H1 (cell line): ENCODE measurements at regions not wholly inside any gene's neighbourhood (a gene's known extent, or its start where the extent isn't known, plus 50 kb on each side); places are given as distances from the start of the nearest gene placed in this dataset.

Experiments
- CTCF ChIA-PET: fragments of 300-600 bp; sonication (Branson Sonifier 250); formaldehyde crosslinking; loops from one replicate; lab custom pipeline; 2021; ENCODE audit not compliant: partially characterized antibody; lab: Charles Lee
- POLR2A ChIA-PET: fragments of 300-600 bp; sonication (Branson Sonifier 250); formaldehyde crosslinking; loops from one replicate; lab custom pipeline; 2021; ENCODE audit warnings: inconsistent platforms; ENCODE audit not compliant: partially characterized antibody; lab: Charles Lee
- DNase-seq, 2 experiments: peaks; one replicate each; pipeline versions ENCODE4 v3.0.0 to v3.0.0-alpha.2; 2010 to 2022; ENCODE audit warnings: low spot score in 2 of 2, low read depth in 1 of 2, mixed read lengths in 1 of 2
- FAIRE-seq: peaks from 2 replicates; lab custom pipeline; 2011; peaks lifted over from hg19 to GRCh38; lab: Jason Lieb, UNC
- H2AFZ ChIP-seq: 2 replicates; pipeline ENCODE4 v1.8.1; 2012; ENCODE audit warnings: low read length, inconsistent platforms
- H2AK5ac ChIP-seq: 2 replicates; pipeline ENCODE4 v1.6.1; 2013; ENCODE audit warnings: low read depth, low read length
- H2BK120ac ChIP-seq: replicated peaks from 2 replicates; pipeline ENCODE3; 2013; ENCODE audit warnings: low read depth, low read length, inconsistent platforms
- H2BK12ac ChIP-seq: 2 replicates; pipeline ENCODE4 v1.6.1; 2013; ENCODE audit warnings: low read depth, low read length
- H2BK15ac ChIP-seq: 2 replicates; pipeline ENCODE4 v1.6.1; 2013; ENCODE audit warnings: low read length
- H2BK20ac ChIP-seq: 2 replicates; pipeline ENCODE4 v1.6.1; 2013; ENCODE audit warnings: low read length
- H2BK5ac ChIP-seq: 2 replicates; pipeline ENCODE4 v1.6.1; 2013; ENCODE audit warnings: low read depth, low read length
- H3K14ac ChIP-seq: 2 replicates; pipeline ENCODE4 v1.6.1; 2013; ENCODE audit warnings: inconsistent platforms; ENCODE audit not compliant: insufficient read length
- H3K18ac ChIP-seq: 2 replicates; pipeline ENCODE4 v1.6.1; 2013; ENCODE audit warnings: low read length; ENCODE audit errors: extremely low read depth
- H3K23ac ChIP-seq: 2 replicates; pipeline ENCODE4 v1.6.1; 2013; ENCODE audit warnings: inconsistent platforms; ENCODE audit not compliant: insufficient read length
- H3K23me2 ChIP-seq: 2 replicates; pipeline ENCODE4 v1.6.1; 2013; ENCODE audit warnings: low read depth, low read length
- H3K27ac ChIP-seq: 2 replicates; pipeline ENCODE4 v1.6.1; 2011; ENCODE audit warnings: low read depth, low read length, inconsistent platforms
- H3K27me3 ChIP-seq, 4 experiments: replicated peaks in 1 of 4; 1 replicate in 1 of 4; 2 replicates in 3 of 4; pipeline versions ENCODE4 v1.6.1 to v1.8.1; 2011 to 2013; ENCODE audit warnings: low read length in 3 of 4, mild to moderate bottlenecking in 3 of 4, inconsistent platforms in 2 of 4, mixed read lengths in 2 of 4, moderate library complexity in 1 of 4; ENCODE audit not compliant: control insufficient read depth in 3 of 4, insufficient read depth in 3 of 4; ENCODE audit errors: extremely low read depth in 1 of 4
- H3K36me3 ChIP-seq, 4 experiments: 2 replicates each; pipeline versions ENCODE4 v1.6.1 to v1.8.1; 2011 to 2013; ENCODE audit warnings: mild to moderate bottlenecking in 4 of 4, low read length in 3 of 4, moderate library complexity in 2 of 4, control low read depth in 1 of 4, inconsistent platforms in 1 of 4; ENCODE audit not compliant: insufficient read depth in 4 of 4, control insufficient read depth in 2 of 4
- H3K4ac ChIP-seq: replicated peaks from 2 replicates; pipeline ENCODE3; 2013; ENCODE audit warnings: low read length, low read depth, mixed read lengths, inconsistent platforms; ENCODE audit not compliant: insufficient read length
- H3K4me1 ChIP-seq, 4 experiments: replicated peaks in 1 of 4; 1 replicate in 1 of 4; 2 replicates in 3 of 4; pipeline versions ENCODE4 v1.6.1 to v1.8.1; 2011 to 2013; ENCODE audit warnings: low read length in 3 of 4, inconsistent platforms in 2 of 4, mixed read lengths in 1 of 4; ENCODE audit not compliant: insufficient read depth in 4 of 4, control insufficient read depth in 3 of 4
- H3K4me2 ChIP-seq, 2 experiments: 2 replicates each; pipeline versions ENCODE4 v1.6.1 to v1.8.1; 2011 to 2013; ENCODE audit warnings: low read depth in 2 of 2, low read length in 2 of 2, control low read depth in 1 of 2, inconsistent platforms in 1 of 2, mild to moderate bottlenecking in 1 of 2; ENCODE audit not compliant: insufficient read depth in 1 of 2
- H3K4me3 ChIP-seq, 4 experiments: fragments of 200-600, 300-600 bp in 1 of 4; sonication (generic), shearing (Covaris generic), sonication (Bioruptor Twin) in 1 of 4; 2 replicates each; pipeline versions ENCODE4 v1.5.1 to v1.8.1; 2011 to 2016; ENCODE audit warnings: low read length in 4 of 4, low read depth in 3 of 4, control low read depth in 2 of 4, inconsistent platforms in 2 of 4, mild to moderate bottlenecking in 2 of 4, mixed read lengths in 1 of 4, moderate library complexity in 1 of 4; ENCODE audit not compliant: insufficient read depth in 2 of 4; ENCODE audit errors: extremely low read depth in 1 of 4
- H3K56ac ChIP-seq: replicated peaks from 2 replicates; pipeline ENCODE3; 2013; ENCODE audit warnings: low read depth, mild to moderate bottlenecking, mixed read lengths, low read length, inconsistent platforms; ENCODE audit not compliant: insufficient read length
- H3K79me1 ChIP-seq: 2 replicates; pipeline ENCODE4 v1.6.1; 2013; ENCODE audit warnings: low read depth, low read length, control low read depth
- H3K79me2 ChIP-seq, 2 experiments: 2 replicates each; pipeline versions ENCODE4 v1.6.1 to v1.8.1; 2012 to 2013; ENCODE audit warnings: low read length in 2 of 2, mild to moderate bottlenecking in 2 of 2, inconsistent platforms in 1 of 2; ENCODE audit not compliant: insufficient read depth in 2 of 2, control insufficient read depth in 1 of 2
- H3K9ac ChIP-seq, 4 experiments: replicated peaks in 1 of 4; 1 replicate in 1 of 4; 2 replicates in 3 of 4; pipeline versions ENCODE4 v1.6.1 to v1.8.1; 2011 to 2013; ENCODE audit warnings: low read depth in 3 of 4, low read length in 3 of 4, control low read depth in 2 of 4, mild to moderate bottlenecking in 2 of 4, moderate library complexity in 2 of 4, inconsistent platforms in 1 of 4; ENCODE audit errors: extremely low read depth in 1 of 4
- H3K9me3 ChIP-seq, 2 experiments: 2 replicates each; pipeline versions ENCODE4 v1.6.1 to v1.8.1; 2012 to 2013; ENCODE audit warnings: mild to moderate bottlenecking in 2 of 2, moderate library complexity in 2 of 2, control low read depth in 1 of 2, inconsistent platforms in 1 of 2, low read depth in 1 of 2, low read length in 1 of 2, mixed read lengths in 1 of 2; ENCODE audit not compliant: insufficient read depth in 2 of 2
- H4K20me1 ChIP-seq, 2 experiments: replicated peaks in 1 of 2; 2 replicates each; pipeline versions ENCODE3 to v1.8.1; 2011 to 2013; ENCODE audit warnings: inconsistent platforms in 2 of 2, low read length in 2 of 2, mild to moderate bottlenecking in 1 of 2; ENCODE audit not compliant: insufficient read depth in 2 of 2, control insufficient read depth in 1 of 2
- H4K5ac ChIP-seq: 2 replicates; pipeline ENCODE4 v1.6.1; 2013; ENCODE audit warnings: low read length, low read depth, mixed read lengths, inconsistent platforms; ENCODE audit not compliant: insufficient read length
- H4K8ac ChIP-seq: 2 replicates; pipeline ENCODE4 v1.8.0; 2013; ENCODE audit warnings: mild to moderate bottlenecking, moderate library complexity, low read length, inconsistent platforms; ENCODE audit not compliant: insufficient read depth; ENCODE audit errors: extremely low read depth
- H4K91ac ChIP-seq: replicated peaks from 2 replicates; pipeline ENCODE3; 2013; ENCODE audit warnings: low read length, mixed read lengths, inconsistent platforms; ENCODE audit not compliant: insufficient read length
- JUN ChIP-seq: IDR thresholded peaks from 2 replicates; pipeline ENCODE4 v1.6.1; 2011; ENCODE audit warnings: low read depth, mild to moderate bottlenecking, improper control_type of control experiment, low read length
- WGBS, 2 experiments: shearing (Covaris generic) in 1 of 2; methylation state at CpG; one replicate each; pipeline versions ENCODE4 v1.1.6 to v1.1.7; 2013 to 2015; ENCODE audit warnings: low lambda C conversion rate in 2 of 2, mixed read lengths in 2 of 2, inconsistent platforms in 1 of 2, low coverage in 1 of 2, missing lambda C conversion rate in 1 of 2; ENCODE audit not compliant: insufficient replicate concordance in 2 of 2, insufficient coverage in 1 of 2, insufficient read length in 1 of 2; ENCODE audit errors: extremely low coverage in 1 of 2, missing lambda C conversion rate in 1 of 2; 5-methylcytosine and 5-hydroxymethylcytosine counted together

DNA sequence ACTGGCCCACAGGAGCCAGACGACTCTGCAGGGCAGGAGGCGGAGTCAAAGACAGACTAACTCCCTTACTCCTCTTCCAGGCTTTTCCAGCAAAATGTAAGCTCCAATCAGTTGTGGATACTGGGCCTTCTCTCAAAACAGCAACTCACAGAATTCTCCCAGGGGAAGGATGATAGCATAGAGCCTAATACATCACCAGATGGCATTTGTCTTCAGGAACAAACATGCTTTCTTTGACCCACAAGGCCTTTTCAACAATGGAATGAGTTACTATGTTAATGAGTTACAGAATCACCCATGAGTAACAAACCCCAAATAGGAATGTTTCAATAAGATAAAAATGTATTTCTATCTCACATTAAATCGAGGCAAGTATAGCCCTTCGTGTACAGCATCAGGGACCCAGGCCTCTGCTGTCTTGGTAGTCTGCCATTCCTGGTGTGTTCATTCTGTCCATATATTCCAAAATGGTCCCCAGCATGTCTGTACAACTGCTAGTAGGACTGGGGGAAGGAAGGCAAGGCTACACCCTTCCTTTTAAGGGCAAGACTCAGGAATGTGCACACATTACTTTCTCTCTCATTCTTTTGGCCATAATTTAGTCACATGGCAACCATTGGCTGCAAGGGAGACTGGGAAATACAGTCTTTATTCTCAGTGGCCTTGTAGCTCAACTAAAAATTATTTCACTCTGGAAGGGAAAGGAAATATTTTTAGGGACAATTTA, 76.4 kb downstream of the BOD1L2 start:
- Histone ChIP-seq H3K23me2 (no peaks in the 10 kb centered on the region), H2BK20ac (no peak overlapping the region), H4K91ac (no peak overlapping the region), H2BK12ac (no peak overlapping the region), H4K20me1 (no peaks in the 10 kb centered on the region), H2BK5ac (no peak overlapping the region), H3K9ac (no peak overlapping the region), H3K56ac (no peak overlapping the region), H3K4me1 (peaks cover 4 to 11% (median 6%) of the 10 kb centered on the region in 4 experiments; a peak in 6 of 7 replicates), H2BK120ac (no peak overlapping the region), H2AK5ac (no peak overlapping the region), H3K27ac (no peak overlapping the region), H3K4ac (no peak overlapping the region), H3K36me3 (no peaks in the 10 kb centered on the region), H3K18ac (no peak overlapping the region), H2BK15ac (no peak overlapping the region), H3K4me2 (no peak overlapping the region), H3K79me1 (no peaks in the 10 kb centered on the region), H4K8ac (no peak overlapping the region), H3K27me3 (no peaks in the 10 kb centered on the region), H2AFZ (peak overlapping the region; percentile 80), H3K23ac (no peak overlapping the region), H4K5ac (no peak overlapping the region), H3K9me3 (no peaks in the 10 kb centered on the region; a peak in 1 of 4 replicates), H3K79me2 (no peaks in the 10 kb centered on the region), H3K14ac (no peak overlapping the region), H3K4me3 (no peak overlapping the region)
- no peak for DNase-seq
- 88% methylated on average over 4 of the region's 4 CpGs; no CpG with 5 or more reads in 1 of the 2 experiments for WGBS, 2 experiments
- ChIA-PET CTCF (interaction anchor here (0.9 to 1.4 kb wide), 2 partner anchors 11 to 24 kb away, joined by 3 read pairs; no protein-coding TSS in a partner anchor), POLR2A (no interaction called here)
- FAIRE-seq = peak; percentile 28
- no peak for TF ChIP-seq JUN
